ENCODE measurements at regions not wholly inside any gene's neighbourhood (a gene's known extent, or its start where the extent isn't known, plus 50 kb on each side); places are given as distances from the start of the nearest gene placed in this dataset.

- TF ChIP-seq CTCF (IDR thresholded peaks at IDR 0.05 in 4 of 5, conservative IDR thresholded peaks at IDR 0.05 in 1 of 5), result no peak
- TF ChIP-seq POLR2A (IDR thresholded peaks at IDR 0.05), result no peak
These were observed 201.1 kb downstream of the SMAD2 start for GRCh38 chr18:47729356-47729755.

All from gastrocnemius medialis (tissue), 4 donors.